HG03103 (cell line): ENCODE measurements at regions not wholly inside any gene's neighbourhood (a gene's known extent, or its start where the extent isn't known, plus 50 kb on each side); places are given as distances from the start of the nearest gene placed in this dataset.
"Not testable (repeated sequence)": the region's sequence is repeated elsewhere in the genome, so short reads cannot be mapped to it uniquely, and the experiment has no call there.

Source experiments
- ATAC-seq: cut with Tn5 transposase; IDR thresholded peaks from one replicate; pipeline ENCODE4 v1.9.1; 2021; ENCODE audit warnings: low read depth; ENCODE audit not compliant: unreplicated experiment

DNA sequence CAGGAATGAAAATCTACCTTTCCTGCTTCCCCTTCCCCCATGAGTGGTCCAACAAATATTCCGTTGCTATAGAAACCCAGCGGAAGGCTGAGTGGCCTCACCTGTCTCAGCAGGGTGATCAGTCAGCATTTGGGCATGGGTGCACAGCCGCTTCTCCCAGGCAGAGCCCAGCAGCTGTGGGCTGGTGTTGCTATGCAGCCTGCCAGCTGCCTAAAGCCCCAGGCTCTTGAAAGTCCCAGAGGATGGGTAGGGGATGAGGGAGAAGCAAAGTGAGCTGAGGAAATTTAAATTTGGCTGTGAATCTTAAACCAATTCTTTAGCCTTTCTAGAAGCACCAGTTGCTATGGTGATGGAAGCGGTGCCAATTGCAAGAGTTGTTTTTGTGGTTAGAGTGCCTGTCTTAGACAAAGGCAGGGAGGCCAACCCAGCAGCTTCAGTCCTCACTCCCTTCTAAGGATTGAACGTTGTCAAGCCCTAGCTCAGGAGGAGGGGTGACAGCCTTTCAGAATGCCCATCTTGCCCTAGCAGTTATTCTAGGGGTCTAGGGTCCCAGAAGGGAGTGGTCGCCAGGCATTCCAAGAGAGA lies 151.5 kb upstream of the PITX1 start:
- no peak for ATAC-seq

DNA sequence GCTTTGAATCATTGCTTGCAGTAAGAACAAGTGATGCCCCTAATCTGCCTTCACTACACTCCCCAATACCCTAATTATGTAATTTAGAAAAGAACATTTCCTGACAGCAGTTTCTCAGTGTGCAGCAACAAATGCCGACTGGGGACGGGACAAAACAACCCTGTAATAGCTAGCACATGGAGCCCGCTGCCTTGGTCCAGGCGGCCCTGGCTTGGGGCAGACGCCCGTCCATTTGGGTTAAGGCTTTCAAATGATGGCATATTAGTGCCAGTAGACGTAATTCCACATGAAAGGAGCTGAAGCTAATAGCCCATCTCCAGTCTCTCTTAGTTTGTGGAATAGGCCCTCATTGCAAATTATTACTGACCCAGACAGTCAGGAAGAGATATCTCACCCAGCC lies 150.6 kb upstream of the PITX1 start:
- no peak for ATAC-seq

DNA sequence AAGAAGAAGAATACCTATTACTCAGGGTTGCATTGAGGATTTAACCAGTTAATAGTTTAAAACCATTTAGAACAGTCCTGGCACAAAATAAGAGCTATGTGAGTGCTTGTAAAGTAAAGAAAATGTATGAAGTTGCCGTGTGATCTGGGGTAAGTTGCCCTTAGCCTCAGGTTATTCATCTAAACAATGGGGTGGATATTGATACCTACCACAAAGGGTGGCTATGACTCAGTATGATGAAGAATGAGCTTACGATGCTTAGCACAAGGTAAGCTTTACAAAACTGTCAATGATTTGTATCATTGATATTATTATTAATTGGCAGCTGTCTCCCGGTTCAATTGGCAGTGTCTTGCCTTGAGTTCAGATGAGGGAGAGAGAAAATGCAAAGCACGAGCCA lies 149.4 kb upstream of the PITX1 start:
- ATAC-seq, result no peak

DNA sequence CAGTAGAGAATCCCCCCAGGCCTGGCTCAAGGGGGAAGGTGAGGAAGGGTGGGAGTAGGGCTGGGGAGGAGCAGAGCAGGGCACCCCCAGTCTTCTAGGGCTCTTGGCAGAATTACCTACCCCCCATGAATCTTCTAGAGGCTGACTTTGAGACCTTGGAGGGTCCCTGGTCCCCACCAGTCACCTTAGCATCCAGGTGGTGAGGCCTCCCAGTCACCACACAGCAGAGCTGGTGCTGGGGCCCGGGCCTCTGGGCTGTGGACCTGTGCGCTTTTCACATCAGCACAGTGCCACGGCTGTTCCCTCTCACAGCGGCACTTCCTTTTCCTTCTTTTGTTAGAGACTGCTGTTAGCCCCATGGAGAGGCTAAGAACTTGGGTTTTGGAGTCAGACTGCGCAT lies 148.6 kb upstream of the PITX1 start:
- no peak for ATAC-seq

DNA sequence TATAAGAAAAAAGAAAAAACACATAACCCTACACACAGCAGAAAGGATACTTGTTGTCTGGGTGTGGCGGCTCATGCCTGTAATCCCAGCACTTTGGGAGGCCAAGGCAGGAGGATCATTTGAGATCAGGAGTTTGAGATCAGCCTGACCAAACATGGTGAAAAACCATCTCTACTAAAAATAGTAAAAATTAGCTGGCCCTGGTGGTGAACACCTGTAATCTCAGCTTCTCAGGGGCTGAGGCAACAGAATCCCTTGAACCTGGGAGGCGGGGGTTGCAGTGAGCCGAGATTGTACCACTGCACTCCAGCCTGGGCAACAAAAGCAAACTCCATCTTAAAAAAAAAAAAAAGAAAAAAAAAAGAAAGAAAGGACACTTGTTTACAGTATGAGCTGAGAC lies 147.6 kb upstream of the PITX1 start:
- no peak for ATAC-seq

DNA sequence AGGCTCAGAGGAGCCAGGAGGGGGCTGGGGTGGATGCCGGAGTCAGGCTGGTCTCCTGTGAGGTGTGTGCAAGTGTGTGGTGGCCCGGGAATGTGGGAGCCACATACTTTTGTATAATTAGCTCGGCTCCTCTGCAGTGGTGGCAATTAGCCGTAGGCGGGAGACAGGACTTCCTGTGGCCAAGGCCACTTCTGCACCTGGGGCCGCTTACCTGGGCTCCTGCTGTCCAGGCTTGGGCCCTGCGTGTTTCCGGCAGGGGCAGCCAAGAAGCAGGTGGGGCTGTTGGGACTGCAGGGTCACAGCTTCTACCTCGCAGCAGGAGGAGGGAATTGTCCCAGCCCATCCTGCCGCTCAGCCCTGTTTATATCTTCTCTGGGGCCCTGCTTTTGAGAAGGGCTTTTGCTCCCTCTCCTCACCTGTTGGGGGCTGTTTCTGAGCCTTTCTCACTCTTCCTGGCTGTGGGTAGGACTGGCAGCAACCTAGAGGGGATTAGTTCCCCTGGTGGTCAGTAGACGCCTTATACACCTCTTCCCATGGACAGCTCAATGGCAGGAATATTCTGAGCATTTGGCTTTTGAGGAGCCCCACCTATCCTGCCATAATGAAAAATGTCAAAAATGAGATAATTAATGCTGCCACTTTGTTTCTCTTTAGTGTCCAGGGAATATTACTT lies 145.4 kb upstream of the PITX1 start:
- no peak for ATAC-seq

DNA sequence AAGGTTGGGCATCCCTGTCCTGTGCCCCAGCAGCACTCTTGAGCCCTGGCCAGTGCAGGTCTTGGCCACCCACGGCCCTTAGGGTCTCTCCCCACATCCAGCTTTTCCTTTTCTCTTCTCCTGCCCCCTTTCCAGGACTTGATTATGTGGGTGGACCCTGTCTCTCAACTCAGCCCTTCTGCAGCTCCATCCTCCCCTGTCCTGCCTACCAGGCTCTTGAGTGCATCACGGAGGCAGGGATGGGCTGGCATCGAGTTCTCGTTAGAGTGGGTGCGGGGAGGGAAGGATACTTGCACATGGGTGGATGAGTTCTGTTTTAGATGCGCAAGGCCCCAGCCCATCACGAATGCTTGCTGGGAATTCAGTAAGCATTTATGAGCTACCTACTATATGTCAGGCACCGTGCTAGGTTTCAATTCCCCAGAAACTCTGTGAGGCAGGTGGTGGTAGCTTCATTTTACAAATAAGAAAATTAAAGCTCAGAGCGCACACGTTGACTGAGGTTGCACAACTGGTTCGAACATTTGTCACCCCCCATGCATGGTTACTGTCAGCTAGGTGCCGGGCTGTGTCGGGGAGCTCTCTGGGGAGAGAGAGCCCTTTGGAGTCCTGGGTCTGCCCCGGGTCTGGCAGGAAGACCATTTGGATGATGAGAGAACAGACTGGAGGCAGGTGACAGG lies 144.6 kb upstream of the PITX1 start:
- ATAC-seq, result no peak

DNA sequence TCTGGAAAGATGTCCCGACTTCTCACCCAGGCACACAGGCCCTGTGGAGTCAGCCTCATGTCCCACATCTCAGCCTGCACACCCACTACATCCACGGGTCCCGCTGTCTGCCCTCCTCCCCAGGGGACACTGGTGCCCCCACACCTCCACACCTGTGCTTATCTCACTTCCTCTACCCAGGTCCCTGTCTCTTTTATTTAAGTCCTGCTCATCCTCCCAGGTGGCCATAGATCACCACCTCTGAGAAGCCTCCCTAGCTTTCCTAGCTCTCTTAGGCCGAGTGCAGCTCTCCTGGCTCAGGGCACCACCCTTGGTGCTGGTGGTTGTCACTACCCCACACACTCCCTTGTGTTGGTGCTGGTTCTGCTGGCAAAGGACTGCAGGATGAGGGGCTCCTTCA lies 143.6 kb upstream of the PITX1 start:
- ATAC-seq, result no peak

DNA sequence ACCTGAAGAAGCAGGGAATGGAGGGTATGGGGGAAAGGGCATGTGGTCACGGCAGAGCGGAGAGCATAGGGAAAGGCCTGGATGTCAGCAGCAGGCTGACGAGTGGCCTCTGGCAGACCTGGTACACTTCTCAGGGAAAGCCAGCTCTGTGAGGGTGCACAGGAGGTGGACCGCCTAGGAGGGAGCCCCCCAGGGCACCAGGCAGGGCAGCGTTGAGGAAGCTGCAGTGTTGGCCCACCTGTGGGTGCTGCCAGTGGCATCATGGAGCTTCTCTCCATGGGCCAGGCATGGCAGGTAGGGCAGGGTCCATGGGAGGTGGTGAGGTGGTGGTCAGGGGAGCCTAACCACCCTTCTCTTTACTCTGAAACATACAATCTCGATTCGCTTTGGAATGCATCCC lies 143.0 kb upstream of the PITX1 start:
- no peak for ATAC-seq

DNA sequence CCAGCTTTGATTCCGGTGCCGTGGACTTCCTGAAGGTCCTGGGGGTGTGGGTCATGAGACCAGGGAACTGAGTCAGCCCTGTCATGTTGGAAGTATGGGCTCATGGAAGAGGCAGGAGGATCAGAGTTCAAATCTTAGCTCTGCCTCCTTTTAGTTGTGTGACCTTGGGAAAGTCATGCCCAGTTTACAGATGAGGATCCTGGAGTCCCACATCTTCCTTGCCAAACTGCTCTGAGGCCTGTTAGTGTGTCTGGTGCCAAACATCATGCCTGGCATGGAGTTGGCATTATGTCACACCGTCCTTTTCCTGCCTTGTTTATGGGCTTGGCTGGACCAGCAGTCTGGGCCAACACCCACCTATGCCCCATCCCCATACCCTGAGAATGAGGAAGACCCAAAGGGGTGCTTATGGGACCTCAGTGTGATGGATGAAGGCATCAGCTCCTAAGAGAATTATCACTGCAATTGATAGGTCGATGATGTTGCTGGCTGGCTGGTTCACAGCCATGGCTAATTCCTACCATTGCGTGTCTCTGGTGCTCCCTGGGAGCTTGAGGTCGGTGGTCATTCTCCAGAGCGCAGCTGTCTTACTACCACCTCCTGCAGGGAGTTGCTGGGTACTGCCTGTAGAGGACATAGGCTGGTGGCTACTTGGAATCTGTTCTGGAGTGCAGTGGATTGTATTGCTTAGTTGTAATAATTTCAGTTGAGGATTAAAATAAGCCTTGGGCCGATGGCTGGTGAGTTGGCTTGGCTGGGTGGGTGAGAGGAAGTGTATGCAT lies 140.5 kb upstream of the PITX1 start:
- ATAC-seq, result no peak

DNA sequence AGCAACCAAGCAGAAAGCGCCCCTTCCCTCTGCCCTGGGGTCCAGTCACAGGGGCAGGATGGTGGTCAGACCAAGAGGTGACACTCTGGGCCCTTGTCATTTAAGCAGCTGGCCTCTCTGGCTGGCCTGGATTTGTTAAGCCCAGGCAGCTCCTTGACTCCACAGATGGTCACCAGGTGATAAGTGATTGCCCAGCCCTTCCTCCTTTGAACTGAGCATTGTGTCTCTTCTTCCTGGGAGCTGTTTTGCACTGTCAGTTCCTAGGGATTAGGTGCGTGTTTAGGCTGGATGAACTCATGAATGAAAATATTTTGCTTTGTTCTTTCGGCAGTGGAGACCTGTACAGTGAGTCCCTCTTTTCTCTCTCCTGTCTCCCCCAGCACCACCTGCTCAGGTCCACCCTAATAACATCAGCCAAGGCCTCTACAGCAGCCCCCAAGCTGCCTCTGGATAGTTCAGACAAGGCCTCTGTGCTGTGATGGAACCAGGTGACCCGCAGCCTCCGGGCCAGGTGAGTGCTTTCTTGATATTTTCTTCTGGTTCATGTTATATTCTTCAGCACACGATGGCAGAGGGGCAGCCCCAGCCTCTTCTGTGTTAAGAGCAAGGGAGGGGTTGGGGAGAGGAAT lies 139.7 kb upstream of the PITX1 start:
- no peak for ATAC-seq

DNA sequence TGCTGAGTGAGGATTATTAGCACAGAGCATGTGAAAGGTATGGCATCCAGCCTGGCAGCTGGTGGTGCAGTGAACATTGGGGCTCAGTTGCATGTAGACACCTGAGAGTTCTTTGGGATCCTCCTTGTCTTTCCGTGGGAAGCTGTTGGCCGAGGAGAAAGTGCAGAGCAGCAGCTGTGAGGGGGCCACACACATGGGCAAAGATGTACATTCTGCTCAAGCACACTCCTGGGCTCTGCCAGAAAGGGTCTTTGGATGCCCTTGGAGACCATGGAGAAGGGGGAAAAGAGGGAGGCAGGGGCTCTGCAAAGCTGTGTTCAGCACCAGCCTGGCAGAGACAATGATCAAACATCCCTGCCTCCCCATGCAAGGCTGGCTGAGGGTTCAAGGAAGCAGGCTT lies 138.7 kb upstream of the PITX1 start:
- ATAC-seq, result no peak

DNA sequence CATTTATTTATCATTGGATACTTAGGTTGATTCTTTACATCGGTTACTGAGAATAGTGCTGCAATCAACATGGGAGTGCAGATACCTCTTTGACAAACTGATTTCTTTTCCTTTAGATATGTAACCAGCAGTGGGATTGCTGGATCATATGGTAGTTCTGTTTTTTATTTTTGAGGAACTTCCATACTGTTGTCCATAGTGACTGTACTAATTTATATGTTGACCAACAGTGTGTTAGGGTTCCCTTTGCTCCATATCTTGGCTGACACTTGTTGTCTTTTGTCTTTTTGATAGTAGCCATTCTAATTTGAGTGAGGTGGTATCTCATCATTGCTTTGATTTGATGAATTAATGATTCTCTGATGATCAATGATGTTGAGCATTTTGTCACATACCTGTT lies 137.3 kb upstream of the PITX1 start:
- no peak for ATAC-seq

DNA sequence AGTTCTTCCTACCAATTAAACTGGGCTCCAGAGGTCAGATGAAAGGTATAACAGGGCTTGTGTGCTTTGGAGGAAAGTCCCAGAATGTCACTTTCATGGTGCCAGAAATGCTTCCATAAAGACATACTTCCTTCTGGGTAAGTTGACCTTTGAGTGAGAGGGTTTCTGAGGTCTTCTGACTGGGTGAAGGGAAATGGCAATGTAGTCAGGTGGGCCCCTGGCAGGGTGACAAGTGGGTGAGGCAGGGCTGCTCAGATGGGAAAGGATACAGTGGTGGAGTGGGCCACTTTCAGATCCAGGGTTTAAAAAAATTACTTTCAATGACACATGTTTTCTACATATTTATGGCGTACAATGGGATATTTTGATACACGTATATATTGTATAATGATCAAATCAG lies 136.5 kb upstream of the PITX1 start:
- no peak for ATAC-seq

DNA sequence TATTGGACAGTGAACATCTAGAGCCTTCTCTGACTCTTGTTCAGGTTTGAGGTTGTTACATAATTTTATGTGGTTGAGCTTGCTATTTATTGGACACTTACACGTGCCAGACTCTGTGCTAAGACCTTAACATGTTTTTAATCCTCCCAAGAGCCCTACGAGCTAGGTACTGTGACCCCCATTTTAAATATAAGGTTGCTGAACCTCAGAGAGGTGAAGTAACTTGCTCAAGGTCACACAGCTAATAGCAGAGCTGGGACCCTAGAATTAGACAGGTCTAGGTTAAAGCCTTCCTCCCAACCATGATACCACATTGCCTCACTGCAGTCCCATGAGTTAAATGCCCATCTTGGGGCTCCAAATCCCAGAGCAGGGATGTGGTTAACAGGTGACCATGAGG lies 135.7 kb upstream of the PITX1 start:
- ATAC-seq, result no peak

DNA sequence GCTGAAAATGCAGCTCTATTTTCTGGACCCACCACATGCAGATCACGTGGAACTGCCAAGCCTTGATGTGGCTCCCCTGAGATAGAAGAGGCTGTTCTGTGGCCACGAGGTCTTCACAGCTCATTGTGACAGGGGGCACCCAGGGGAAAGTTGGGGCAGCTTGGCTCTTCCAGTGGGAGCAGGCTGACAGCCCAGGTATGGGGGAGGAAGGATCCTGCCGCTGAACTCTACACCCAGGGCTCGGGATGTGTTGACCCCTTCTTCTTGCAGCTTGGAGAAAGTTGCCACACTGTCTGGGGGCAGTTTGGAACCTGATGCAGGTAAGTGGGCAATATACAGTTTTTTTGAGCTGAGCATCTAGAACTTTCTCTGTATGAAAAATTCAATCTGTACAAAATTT lies 133.6 kb upstream of the PITX1 start:
- ATAC-seq, result no peak

DNA sequence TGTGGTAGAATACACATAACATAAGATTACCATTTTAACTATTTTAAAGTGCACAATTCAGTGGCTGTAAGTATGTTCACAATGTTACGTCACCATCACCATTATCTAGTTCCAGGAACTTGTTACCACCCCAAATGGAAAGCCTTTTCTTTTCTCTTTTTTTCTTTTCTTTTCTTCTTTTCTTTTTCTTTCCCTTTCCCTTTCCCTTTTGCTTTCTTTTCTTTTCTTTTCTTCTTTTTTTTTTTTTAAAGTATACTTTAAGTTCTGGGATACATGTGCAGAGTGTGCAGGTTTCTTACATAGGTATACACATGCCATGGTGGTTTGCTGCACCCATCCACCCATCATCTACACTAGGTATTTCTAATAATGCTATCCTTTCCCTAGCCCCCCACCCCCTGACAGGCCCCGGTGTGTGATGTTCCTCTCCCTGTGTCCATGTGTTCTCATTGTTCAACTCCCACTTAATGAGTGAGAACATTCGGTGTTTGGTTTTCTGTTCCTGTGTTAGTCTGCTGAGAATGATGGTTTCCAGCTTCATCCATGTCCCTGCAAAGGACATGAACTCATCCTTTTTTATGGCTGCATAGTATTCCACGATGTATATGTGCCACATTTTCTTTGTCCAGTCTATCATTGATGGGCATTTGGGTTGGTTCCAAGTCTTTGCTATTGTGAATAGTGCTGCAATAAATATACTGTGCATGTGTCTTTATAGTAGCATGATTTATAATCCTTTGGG lies 131.0 kb upstream of the PITX1 start:
- not testable (repeated sequence) for ATAC-seq

DNA sequence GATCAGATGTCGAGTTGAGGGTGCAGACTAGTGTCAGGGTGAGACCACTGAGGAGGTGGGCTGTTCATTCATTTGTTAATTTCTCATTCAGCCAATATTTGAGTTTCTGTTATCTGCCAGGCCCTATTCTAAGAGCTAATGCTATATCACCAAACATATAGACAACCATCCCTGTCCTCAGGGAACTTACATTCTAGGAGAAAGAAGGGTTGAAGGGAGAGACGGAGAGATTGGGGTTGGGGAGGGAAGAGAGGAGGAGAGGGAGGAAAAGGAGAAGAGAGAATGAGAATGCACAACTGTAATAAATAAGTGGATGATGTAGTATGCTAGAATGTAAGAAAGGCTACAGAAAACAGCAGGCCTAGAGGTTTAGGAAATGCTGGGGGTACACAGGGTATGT lies 129.9 kb upstream of the PITX1 start:
- ATAC-seq, result no peak

DNA sequence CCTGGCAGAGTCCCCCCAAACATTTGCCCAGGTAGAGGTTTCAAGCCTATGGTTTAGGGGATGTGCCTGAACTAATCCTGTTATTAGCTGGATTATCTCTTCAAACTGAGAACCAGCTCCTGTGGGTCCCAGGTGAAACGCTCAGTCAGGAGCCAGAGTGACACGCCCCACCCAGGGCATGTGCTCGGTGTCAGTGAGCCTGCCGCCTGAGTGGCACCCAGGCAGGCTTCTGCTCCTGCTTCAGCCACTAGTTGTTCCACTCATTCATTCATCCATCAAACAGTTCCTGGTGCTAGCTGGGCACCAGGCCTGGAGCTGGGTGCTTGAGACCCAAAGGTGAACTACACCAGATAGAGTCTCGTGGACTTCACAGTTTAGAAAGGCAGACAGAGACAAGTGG lies 129.4 kb upstream of the PITX1 start:
- no peak for ATAC-seq

DNA sequence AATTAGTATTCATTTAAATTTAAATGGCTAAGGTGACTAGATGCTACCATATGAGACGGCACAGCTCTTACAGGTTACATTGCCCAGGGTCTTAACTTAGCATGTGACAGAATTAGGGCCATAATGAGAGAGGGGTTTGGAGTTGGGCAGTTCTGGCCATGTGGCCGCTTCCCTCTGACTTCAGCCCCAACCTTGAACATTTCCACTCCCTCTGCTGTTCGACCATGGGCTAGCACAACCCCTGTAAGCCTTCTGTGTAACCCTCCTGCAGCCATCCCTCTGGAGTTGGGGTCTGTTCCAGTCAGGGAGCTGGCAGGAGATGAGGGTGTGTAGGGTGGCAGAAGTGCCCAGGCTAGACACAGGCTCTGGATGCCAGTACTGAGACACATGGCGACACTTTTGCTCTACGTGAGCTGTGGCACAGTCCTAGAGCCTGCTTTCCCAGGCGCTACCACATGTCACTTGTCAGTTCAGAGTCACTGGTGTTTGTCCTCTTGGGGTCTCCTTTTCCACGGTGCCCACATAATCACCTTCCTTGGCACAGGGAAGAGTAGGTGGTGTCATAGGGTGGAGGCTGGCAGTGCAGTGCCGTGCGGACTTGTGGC lies 128.7 kb upstream of the PITX1 start:
- ATAC-seq, result no peak
